Mesendoderm (in vitro differentiated cells): ENCODE measurements at regions not wholly inside any gene's neighbourhood (a gene's known extent, or its start where the extent isn't known, plus 50 kb on each side); places are given as distances from the start of the nearest gene placed in this dataset.
"Not testable (repeated sequence)": the region's sequence is repeated elsewhere in the genome, so short reads cannot be mapped to it uniquely, and the experiment has no call there.

Experiments
- DNase-seq: peaks from one replicate; pipeline ENCODE4 v3.0.0; 2013
- H2AK5ac ChIP-seq: 2 replicates; pipeline ENCODE4 v1.6.1; 2013; ENCODE audit warnings: low read length, inconsistent platforms
- H2BK120ac ChIP-seq: 2 replicates; pipeline ENCODE4 v1.6.1; 2013; ENCODE audit warnings: low read depth, mild to moderate bottlenecking, low read length, moderate library complexity, mixed read lengths
- H2BK15ac ChIP-seq: replicated peaks from 2 replicates; pipeline ENCODE4 v1.6.1; 2013; ENCODE audit warnings: low read depth, mild to moderate bottlenecking, moderate library complexity
- H2BK5ac ChIP-seq: 2 replicates; pipeline ENCODE4 v1.6.1; 2013; ENCODE audit warnings: low read length, inconsistent platforms
- H3K18ac ChIP-seq: 2 replicates; pipeline ENCODE4 v1.6.1; 2013; ENCODE audit warnings: mild to moderate bottlenecking, low read length, mixed read lengths
- H3K23ac ChIP-seq: one replicate; pipeline ENCODE4 v1.6.1; 2013; ENCODE audit warnings: low read length
- H3K27ac ChIP-seq: 2 replicates; pipeline ENCODE4 v1.5.1; 2013; ENCODE audit warnings: low read depth, mild to moderate bottlenecking, inconsistent platforms, low read length, moderate library complexity
- H3K27me3 ChIP-seq: 2 replicates; pipeline ENCODE4 v1.6.1; 2013; ENCODE audit warnings: low read length, control low read depth, mild to moderate bottlenecking, inconsistent platforms; ENCODE audit not compliant: insufficient read depth, poor library complexity
- H3K36me3 ChIP-seq: 2 replicates; pipeline ENCODE4 v1.6.1; 2013; ENCODE audit warnings: low read length, inconsistent platforms; ENCODE audit not compliant: control insufficient read depth, insufficient read depth
- H3K4ac ChIP-seq: one replicate; pipeline ENCODE4 v1.6.1; 2013; ENCODE audit warnings: low read depth, mild to moderate bottlenecking, low read length, moderate library complexity
- H3K4me1 ChIP-seq: 2 replicates; pipeline ENCODE4 v1.6.1; 2013; ENCODE audit warnings: low read depth, low read length, inconsistent platforms; ENCODE audit not compliant: control insufficient read depth
- H3K4me2 ChIP-seq: 2 replicates; pipeline ENCODE4 v1.6.1; 2013; ENCODE audit warnings: low read length
- H3K4me3 ChIP-seq: 2 replicates; pipeline ENCODE4 v1.5.1; 2013; ENCODE audit warnings: mild to moderate bottlenecking, low read length
- H3K56ac ChIP-seq: one replicate; pipeline ENCODE4 v1.6.1; 2013; ENCODE audit warnings: low read length
- H3K79me1 ChIP-seq: 2 replicates; pipeline ENCODE4 v1.6.1; 2013; ENCODE audit warnings: low read length, inconsistent platforms
- H3K79me2 ChIP-seq: 2 replicates; pipeline ENCODE4 v1.6.1; 2013; ENCODE audit warnings: mild to moderate bottlenecking, low read length; ENCODE audit not compliant: control insufficient read depth, insufficient read depth
- H3K9ac ChIP-seq: 2 replicates; pipeline ENCODE4 v1.6.1; 2013; ENCODE audit warnings: low read length, inconsistent platforms
- H4K5ac ChIP-seq: one replicate; pipeline ENCODE4 v1.6.1; 2013; ENCODE audit warnings: low read length
- H4K8ac ChIP-seq: one replicate; pipeline ENCODE4 v1.6.1; 2013; ENCODE audit warnings: low read depth, mild to moderate bottlenecking, control low read depth, low read length, moderate library complexity
- WGBS: extraction: QIAGEN DNeasy Blood & Tissue Kit; methylation state at CpG from one replicate; pipeline ENCODE4 v1.1.7; 2013; ENCODE audit warnings: low lambda C conversion rate, missing lambda C conversion rate; ENCODE audit not compliant: insufficient coverage; ENCODE audit errors: extremely low coverage; 5-methylcytosine and 5-hydroxymethylcytosine counted together

- H3K18ac ChIP-seq, H3K36me3 ChIP-seq, H3K27ac ChIP-seq, H3K4ac ChIP-seq, H2BK15ac ChIP-seq, H3K4me3 ChIP-seq, H2BK120ac ChIP-seq, H3K27me3 ChIP-seq, H3K4me1 ChIP-seq, H4K8ac ChIP-seq, H3K9ac ChIP-seq, H3K79me2 ChIP-seq, H2AK5ac ChIP-seq, H3K4me2 ChIP-seq, DNase-seq, H2BK5ac ChIP-seq, H3K79me1 ChIP-seq, H3K23ac ChIP-seq, H4K5ac ChIP-seq, H3K56ac ChIP-seq: not testable (repeated sequence)
- no CpG with 5 or more reads among the region's 5 CpGs for WGBS
Measured at GRCh38 chr5:63388188-63388587, 574.1 kb downstream of the HTR1A start.

- DNase-seq, result no peak
- no peaks in the 10 kb centered on the region for H3K36me3 ChIP-seq
- no peak overlapping the region for H4K5ac ChIP-seq
- no peak overlapping the region for H3K4ac ChIP-seq
- WGBS, result no CpG with 5 or more reads among the region's 6 CpGs
- no peak overlapping the region for H3K9ac ChIP-seq
- no peak overlapping the region for H3K18ac ChIP-seq
- H3K23ac ChIP-seq, result no peak overlapping the region
- H3K79me2 ChIP-seq, result no peaks in the 10 kb centered on the region
- no peak overlapping the region for H3K27ac ChIP-seq
- no peak overlapping the region for H3K4me3 ChIP-seq
- no peaks in the 10 kb centered on the region for H3K79me1 ChIP-seq
- no peak overlapping the region for H4K8ac ChIP-seq
- H3K56ac ChIP-seq, result no peak overlapping the region
- no peak overlapping the region for H2BK5ac ChIP-seq
- H2AK5ac ChIP-seq, result no peak overlapping the region
- no peaks in the 10 kb centered on the region for H3K4me1 ChIP-seq
- H3K4me2 ChIP-seq, result no peak overlapping the region
- H2BK15ac ChIP-seq, result no peak overlapping the region
- no peak overlapping the region for H2BK120ac ChIP-seq
- no peaks in the 10 kb centered on the region for H3K27me3 ChIP-seq
Measured at GRCh38 chr5:63375851-63376250, 586.4 kb downstream of the HTR1A start.

DNA sequence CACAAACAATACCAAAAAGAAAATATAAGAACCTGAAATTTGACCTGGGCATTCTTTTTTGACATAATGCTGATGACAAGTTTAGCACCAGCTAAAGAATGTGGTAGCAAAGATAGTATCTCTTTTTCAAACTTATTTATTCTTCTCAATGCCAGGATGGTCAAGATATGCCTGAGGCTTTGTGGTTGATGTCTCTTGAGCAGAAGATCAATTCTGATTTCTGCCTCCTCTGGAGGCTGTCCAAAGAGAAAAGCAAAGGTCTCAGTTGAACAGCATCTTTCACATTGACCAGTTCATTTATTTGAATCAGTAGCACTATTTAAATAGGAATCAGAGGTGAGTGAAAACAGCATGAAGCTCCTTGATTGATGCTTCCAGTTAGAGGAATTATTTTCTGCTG, 588.2 kb downstream of the HTR1A start:
- Histone ChIP-seq H3K18ac (no peak overlapping the region), H3K4ac (no peak overlapping the region), H3K79me1 (no peaks in the 10 kb centered on the region), H4K8ac (no peak overlapping the region), H2BK15ac (no peak overlapping the region), H2BK120ac (no peak overlapping the region), H3K36me3 (no peaks in the 10 kb centered on the region), H3K56ac (no peak overlapping the region), H3K27me3 (no peaks in the 10 kb centered on the region), H3K27ac (no peak overlapping the region), H3K4me3 (no peak overlapping the region), H2AK5ac (no peak overlapping the region), H3K23ac (no peak overlapping the region), H2BK5ac (no peak overlapping the region), H3K4me2 (no peak overlapping the region), H3K79me2 (no peaks in the 10 kb centered on the region), H3K9ac (no peak overlapping the region), H4K5ac (no peak overlapping the region), H3K4me1 (no peaks in the 10 kb centered on the region)
- no peak for DNase-seq

- Histone ChIP-seq H3K79me1 (no peaks in the 10 kb centered on the region), H3K9ac (no peak overlapping the region), H3K27me3 (no peaks in the 10 kb centered on the region), H3K56ac (no peak overlapping the region), H2BK15ac (no peak overlapping the region), H3K4ac (no peak overlapping the region), H2AK5ac (no peak overlapping the region), H3K36me3 (no peaks in the 10 kb centered on the region), H2BK120ac (no peak overlapping the region), H4K8ac (no peak overlapping the region), H3K18ac (no peak overlapping the region), H3K4me3 (no peak overlapping the region), H3K27ac (no peak overlapping the region), H3K4me1 (no peaks in the 10 kb centered on the region), H2BK5ac (no peak overlapping the region), H3K23ac (no peak overlapping the region), H3K4me2 (no peak overlapping the region), H3K79me2 (no peaks in the 10 kb centered on the region), H4K5ac (no peak overlapping the region)
- WGBS, result no CpG with 5 or more reads among the region's 1 CpG
- no peak for DNase-seq
Measured at GRCh38 chr5:63351164-63351563, 611.1 kb downstream of the HTR1A start.

DNA sequence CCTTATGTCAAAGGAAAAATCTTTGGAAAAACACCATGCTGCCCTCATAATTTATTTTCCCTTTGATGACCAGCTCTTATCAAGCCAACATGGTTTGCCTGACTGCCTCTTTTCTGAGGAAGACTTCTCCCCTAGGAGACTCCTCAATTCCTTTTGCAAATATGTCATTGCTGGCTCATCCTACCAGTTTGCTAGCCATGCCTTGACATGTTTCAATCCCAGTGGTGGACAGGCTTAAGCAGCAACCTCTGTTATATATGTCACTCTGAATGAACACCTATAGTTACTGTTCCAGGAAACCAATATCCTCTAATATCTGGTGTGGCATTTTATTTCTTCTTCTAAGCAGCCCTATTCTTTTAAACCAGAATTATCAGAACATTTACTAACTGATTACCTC, 615.8 kb downstream of the HTR1A start:
- Histone ChIP-seq H4K8ac (no peak overlapping the region), H3K27ac (no peak overlapping the region), H3K56ac (no peak overlapping the region), H3K9ac (no peak overlapping the region), H3K23ac (no peak overlapping the region), H3K79me1 (no peaks in the 10 kb centered on the region), H3K18ac (no peak overlapping the region), H4K5ac (no peak overlapping the region), H3K4me2 (no peak overlapping the region), H3K4me3 (no peak overlapping the region), H3K27me3 (no peaks in the 10 kb centered on the region), H3K36me3 (no peaks in the 10 kb centered on the region), H2BK5ac (no peak overlapping the region), H3K4ac (no peak overlapping the region), H2AK5ac (no peak overlapping the region), H3K79me2 (no peaks in the 10 kb centered on the region), H2BK120ac (no peak overlapping the region), H3K4me1 (no peaks in the 10 kb centered on the region), H2BK15ac (no peak overlapping the region)
- DNase-seq, result no peak

- WGBS, result no CpG with 5 or more reads among the region's 2 CpGs
- Histone ChIP-seq H3K9ac (no peak overlapping the region), H2BK5ac (no peak overlapping the region), H3K79me2 (no peaks in the 10 kb centered on the region), H4K5ac (no peak overlapping the region), H3K56ac (no peak overlapping the region), H3K79me1 (no peaks in the 10 kb centered on the region), H3K18ac (no peak overlapping the region), H3K27ac (no peak overlapping the region), H3K4me1 (no peaks in the 10 kb centered on the region), H3K23ac (no peak overlapping the region), H3K4me3 (no peak overlapping the region), H4K8ac (no peak overlapping the region), H2AK5ac (no peak overlapping the region), H2BK15ac (no peak overlapping the region), H2BK120ac (no peak overlapping the region), H3K4me2 (no peak overlapping the region), H3K36me3 (no peaks in the 10 kb centered on the region), H3K27me3 (no peaks in the 10 kb centered on the region), H3K4ac (no peak overlapping the region)
- DNase-seq, result no peak
Measured at GRCh38 chr5:63341442-63341841, 620.8 kb downstream of the HTR1A start.
